ENCODE measurements at regions not wholly inside any gene's neighbourhood (a gene's known extent, or its start where the extent isn't known, plus 50 kb on each side); places are given as distances from the start of the nearest gene placed in this dataset.

DNA sequence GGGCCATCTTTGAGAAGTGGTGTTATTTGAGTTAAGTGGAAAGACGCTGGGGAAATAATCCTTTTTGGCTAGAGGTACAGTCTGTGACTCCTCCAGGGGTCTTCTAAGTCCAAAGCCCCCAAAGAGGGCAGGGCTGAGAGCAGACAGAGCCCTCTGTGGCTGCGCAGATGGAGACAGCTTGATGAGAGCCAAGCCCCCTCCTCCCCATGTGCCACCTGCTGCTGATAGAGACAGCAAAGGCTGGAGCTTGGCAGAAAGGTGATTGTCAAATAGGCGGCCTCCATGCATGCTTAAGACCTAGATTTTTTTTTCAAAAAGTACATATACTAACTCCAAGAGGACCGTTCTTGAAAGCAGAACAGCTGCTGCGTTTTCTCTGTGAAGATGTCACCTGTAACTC is 72.4 kb downstream of the CRYGS start:
- TF ChIP-seq, protein P1, sequence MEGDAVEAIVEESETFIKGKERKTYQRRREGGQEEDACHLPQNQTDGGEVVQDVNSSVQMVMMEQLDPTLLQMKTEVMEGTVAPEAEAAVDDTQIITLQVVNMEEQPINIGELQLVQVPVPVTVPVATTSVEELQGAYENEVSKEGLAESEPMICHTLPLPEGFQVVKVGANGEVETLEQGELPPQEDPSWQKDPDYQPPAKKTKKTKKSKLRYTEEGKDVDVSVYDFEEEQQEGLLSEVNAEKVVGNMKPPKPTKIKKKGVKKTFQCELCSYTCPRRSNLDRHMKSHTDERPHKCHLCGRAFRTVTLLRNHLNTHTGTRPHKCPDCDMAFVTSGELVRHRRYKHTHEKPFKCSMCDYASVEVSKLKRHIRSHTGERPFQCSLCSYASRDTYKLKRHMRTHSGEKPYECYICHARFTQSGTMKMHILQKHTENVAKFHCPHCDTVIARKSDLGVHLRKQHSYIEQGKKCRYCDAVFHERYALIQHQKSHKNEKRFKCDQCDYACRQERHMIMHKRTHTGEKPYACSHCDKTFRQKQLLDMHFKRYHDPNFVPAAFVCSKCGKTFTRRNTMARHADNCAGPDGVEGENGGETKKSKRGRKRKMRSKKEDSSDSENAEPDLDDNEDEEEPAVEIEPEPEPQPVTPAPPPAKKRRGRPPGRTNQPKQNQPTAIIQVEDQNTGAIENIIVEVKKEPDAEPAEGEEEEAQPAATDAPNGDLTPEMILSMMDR (IDR thresholded peaks at IDR 0.05) = no peak
- no peak for TF ChIP-seq POLR2AphosphoS5 (IDR thresholded peaks at IDR 0.05)
